ENCODE measurements at regions not wholly inside any gene's neighbourhood (a gene's known extent, or its start where the extent isn't known, plus 50 kb on each side); places are given as distances from the start of the nearest gene placed in this dataset.
"Not testable (repeated sequence)": the region's sequence is repeated elsewhere in the genome, so short reads cannot be mapped to it uniquely, and the experiment has no call there.

DNA sequence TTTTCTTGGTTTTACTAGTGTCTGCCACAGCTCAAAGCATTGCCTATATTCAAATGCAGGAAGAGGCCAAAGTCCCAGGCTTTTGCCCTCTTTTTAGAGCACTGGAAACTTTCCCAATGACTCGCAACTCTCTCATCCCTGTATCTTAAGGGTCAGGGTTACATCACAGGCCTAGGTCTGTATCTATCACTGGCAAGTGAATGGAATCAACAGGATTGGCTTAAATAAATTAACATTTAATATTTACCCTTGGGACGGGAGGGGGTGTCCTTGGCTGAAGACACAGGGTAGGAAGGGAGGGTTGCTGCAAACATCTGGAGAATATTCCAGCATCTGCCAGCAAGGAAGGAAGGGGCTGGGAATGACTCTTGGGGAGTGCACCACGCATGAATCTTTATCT lies 242.6 kb downstream of the SLC4A3 start:
- Histone ChIP-seq H3K9me3 (no peaks in the 10 kb centered on the region), H3K27me3 (no peaks in the 10 kb centered on the region), H3K36me3 (no peaks in the 10 kb centered on the region), H3K4me1 (no peaks in the 10 kb centered on the region), H3K27ac (no peak overlapping the region), H3K4me3 (no peak overlapping the region)
- TF ChIP-seq, protein P1, sequence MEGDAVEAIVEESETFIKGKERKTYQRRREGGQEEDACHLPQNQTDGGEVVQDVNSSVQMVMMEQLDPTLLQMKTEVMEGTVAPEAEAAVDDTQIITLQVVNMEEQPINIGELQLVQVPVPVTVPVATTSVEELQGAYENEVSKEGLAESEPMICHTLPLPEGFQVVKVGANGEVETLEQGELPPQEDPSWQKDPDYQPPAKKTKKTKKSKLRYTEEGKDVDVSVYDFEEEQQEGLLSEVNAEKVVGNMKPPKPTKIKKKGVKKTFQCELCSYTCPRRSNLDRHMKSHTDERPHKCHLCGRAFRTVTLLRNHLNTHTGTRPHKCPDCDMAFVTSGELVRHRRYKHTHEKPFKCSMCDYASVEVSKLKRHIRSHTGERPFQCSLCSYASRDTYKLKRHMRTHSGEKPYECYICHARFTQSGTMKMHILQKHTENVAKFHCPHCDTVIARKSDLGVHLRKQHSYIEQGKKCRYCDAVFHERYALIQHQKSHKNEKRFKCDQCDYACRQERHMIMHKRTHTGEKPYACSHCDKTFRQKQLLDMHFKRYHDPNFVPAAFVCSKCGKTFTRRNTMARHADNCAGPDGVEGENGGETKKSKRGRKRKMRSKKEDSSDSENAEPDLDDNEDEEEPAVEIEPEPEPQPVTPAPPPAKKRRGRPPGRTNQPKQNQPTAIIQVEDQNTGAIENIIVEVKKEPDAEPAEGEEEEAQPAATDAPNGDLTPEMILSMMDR (IDR thresholded peaks at IDR 0.05), result no peak
- TF ChIP-seq POLR2A (IDR thresholded peaks at IDR 0.05) (no peak), EP300 (IDR thresholded peaks at IDR 0.05) (no peak)
- WGBS, 2 donors, result 65 to 67% methylated on average over 3 of the region's 3 CpGs
- DNase-seq (ENCODE audit: low spot score in 2 of 2), result no peak

DNA sequence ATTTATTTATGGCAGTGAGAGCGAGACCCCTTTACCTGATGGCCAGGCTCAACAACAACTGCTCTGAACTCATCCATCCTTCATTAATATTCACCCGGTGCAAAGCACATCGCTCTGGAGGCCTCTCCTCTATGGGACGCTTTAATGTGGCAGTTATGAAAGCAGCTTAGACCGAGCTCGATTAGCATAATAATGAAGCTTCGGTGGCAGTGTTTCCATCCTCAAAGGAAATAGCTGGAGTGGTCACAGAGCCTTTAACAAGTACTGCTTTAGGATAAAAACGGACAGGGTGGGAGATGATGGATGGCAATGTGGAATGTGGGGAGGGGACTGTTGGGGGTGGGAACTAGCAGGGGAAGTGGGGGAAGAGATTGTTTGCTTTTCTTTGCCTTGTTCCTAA lies 243.9 kb downstream of the SLC4A3 start:
- WGBS, 2 donors, result 47 to 49% methylated on average over 8 of the region's 8 CpGs
- TF ChIP-seq, protein P1 (IDR thresholded peaks at IDR 0.05), result no peak
- no peak for TF ChIP-seq POLR2A (IDR thresholded peaks at IDR 0.05)
- no peak for TF ChIP-seq EP300 (IDR thresholded peaks at IDR 0.05)
- no peaks in the 10 kb centered on the region for H3K4me1 ChIP-seq
- H3K27me3 ChIP-seq, result no peaks in the 10 kb centered on the region
- H3K27ac ChIP-seq, result no peak overlapping the region
- no peaks in the 10 kb centered on the region for H3K9me3 ChIP-seq
- no peak for DNase-seq (ENCODE audit: low spot score in 2 of 2)
- H3K4me3 ChIP-seq, result no peak overlapping the region
- no peaks in the 10 kb centered on the region for H3K36me3 ChIP-seq

DNA sequence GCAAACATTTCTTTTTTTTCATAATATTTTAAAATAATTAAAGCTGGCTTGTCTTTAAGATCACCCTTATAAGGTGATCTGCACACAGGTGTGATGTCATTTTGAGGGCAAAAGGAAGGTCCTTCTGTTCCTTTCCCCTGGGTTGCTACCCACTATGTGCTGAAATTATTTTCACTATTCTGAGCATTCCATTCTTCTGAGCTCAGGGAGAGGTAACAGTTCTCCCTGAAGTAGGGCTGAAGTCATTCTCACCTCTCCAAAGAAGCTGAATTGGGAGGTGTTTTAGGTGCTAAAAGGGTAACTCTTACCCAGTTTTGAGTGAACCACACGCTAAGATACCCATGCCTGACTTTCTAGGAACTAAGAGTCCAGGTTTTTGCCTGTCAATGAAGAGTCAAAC lies 247.6 kb downstream of the SLC4A3 start:
- H3K27me3 ChIP-seq, result no peaks in the 10 kb centered on the region
- no peak for DNase-seq (ENCODE audit: low spot score in 2 of 2)
- H3K4me3 ChIP-seq, result no peak overlapping the region
- no peaks in the 10 kb centered on the region for H3K36me3 ChIP-seq
- TF ChIP-seq POLR2A (IDR thresholded peaks at IDR 0.05), result no peak
- no peak for TF ChIP-seq EP300 (IDR thresholded peaks at IDR 0.05)
- TF ChIP-seq, protein P1 (IDR thresholded peaks at IDR 0.05), result no peak
- H3K4me1 ChIP-seq, result no peaks in the 10 kb centered on the region
- no peaks in the 10 kb centered on the region for H3K9me3 ChIP-seq
- 93 to 100% methylated on average over 1 of the region's 1 CpG for WGBS, 2 donors
- H3K27ac ChIP-seq, result no peak overlapping the region

DNA sequence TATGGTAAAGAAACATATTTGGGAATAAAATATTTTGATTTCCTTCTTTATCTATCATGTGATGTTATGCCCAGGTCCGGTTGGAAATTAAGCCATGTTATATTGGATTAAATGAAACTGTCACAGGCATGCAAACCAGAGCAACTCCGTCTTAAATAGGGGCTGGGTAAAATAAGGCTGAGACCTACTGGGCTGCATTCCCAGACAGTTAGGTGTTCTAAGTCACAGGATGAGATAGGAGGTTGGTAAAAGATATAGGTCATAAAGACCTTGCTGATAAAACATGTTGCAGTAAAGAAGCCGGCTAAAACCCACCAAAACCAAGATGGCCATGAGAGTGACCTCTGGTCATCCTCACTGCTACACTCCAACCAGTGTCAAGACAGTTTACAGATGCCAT lies 248.6 kb downstream of the SLC4A3 start:
- not testable (repeated sequence) for H3K27ac ChIP-seq; H3K4me1 ChIP-seq; H3K27me3 ChIP-seq; H3K36me3 ChIP-seq; H3K4me3 ChIP-seq; DNase-seq (ENCODE audit: low spot score in 2 of 2); H3K9me3 ChIP-seq
- 89 to 94% methylated on average over 3 of the region's 3 CpGs for WGBS, 2 donors

DNA sequence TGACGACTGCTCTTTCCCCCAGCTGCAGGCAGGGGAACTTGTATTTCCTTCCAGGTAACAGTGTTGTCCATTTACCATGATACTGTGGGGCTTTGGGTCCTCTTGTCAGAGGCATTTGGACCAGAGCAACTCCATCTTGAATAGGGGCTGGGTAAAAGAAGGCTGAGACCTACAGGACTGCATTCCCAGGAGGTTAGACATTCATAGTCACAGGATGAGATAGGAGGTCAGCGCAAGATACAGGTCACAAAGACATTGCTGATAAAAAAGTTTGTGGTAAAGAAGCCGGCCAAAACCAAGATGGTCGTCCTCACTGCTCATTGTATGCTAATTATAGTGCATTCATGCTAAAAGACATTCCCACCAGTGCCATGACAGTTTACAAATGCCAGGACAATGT lies 249.5 kb downstream of the SLC4A3 start:
- H3K27me3 ChIP-seq, result no peaks in the 10 kb centered on the region
- 90% methylated on average over 4 of the region's 4 CpGs for WGBS, 2 donors
- TF ChIP-seq EP300 (IDR thresholded peaks at IDR 0.05) (no peak), POLR2A (IDR thresholded peaks at IDR 0.05) (no peak)
- TF ChIP-seq, protein P1 (IDR thresholded peaks at IDR 0.05), result no peak
- no peaks in the 10 kb centered on the region for H3K36me3 ChIP-seq
- no peak overlapping the region for H3K4me3 ChIP-seq
- no peak overlapping the region for H3K27ac ChIP-seq
- no peaks in the 10 kb centered on the region for H3K4me1 ChIP-seq
- H3K9me3 ChIP-seq, result no peaks in the 10 kb centered on the region
- DNase-seq (ENCODE audit: low spot score in 2 of 2), result no peak

DNA sequence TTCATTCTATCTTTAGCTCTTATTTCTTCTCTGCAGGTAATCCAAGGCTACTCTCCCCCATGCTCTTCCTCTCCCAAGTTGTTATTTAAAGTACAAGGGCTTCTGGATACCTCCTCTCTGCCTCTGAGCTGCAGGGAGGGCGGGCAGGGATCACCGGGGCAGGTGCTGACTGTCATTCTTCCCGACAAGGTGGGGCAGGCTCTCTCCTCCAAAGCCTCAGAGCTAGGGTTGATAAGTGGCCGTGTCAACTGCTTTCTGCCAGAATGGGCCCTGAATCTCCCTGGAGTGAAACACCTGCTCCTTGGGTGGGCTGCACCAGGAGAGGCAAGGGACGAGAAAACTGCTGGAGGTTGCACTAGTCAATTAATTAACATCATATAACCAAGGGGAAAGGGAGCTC lies 250.3 kb downstream of the SLC4A3 start:
- WGBS, 2 donors, result 72 to 73% methylated on average over 5 of the region's 5 CpGs
- H3K27me3 ChIP-seq, result no peaks in the 10 kb centered on the region
- TF ChIP-seq, protein P1 (IDR thresholded peaks at IDR 0.05), result no peak
- TF ChIP-seq POLR2A (IDR thresholded peaks at IDR 0.05), result no peak
- no peaks in the 10 kb centered on the region for H3K9me3 ChIP-seq
- H3K4me1 ChIP-seq, result no peaks in the 10 kb centered on the region
- DNase-seq (ENCODE audit: low spot score in 2 of 2), result no peak
- H3K27ac ChIP-seq, result no peak overlapping the region
- no peak overlapping the region for H3K4me3 ChIP-seq
- no peaks in the 10 kb centered on the region for H3K36me3 ChIP-seq
